GM12878 (cell line): ENCODE measurements at regions not wholly inside any gene's neighbourhood (a gene's known extent, or its start where the extent isn't known, plus 50 kb on each side); places are given as distances from the start of the nearest gene placed in this dataset.

ENCODE experiments used
- ATF3 ChIP-seq: IDR thresholded peaks from 2 replicates; pipeline ENCODE4 v1.6.1; 2011; ENCODE audit warnings: low read depth, mild to moderate bottlenecking, low read length, moderate library complexity, borderline replicate concordance; ENCODE audit errors: extremely low read depth
- MXI1 ChIP-seq: fragments of 150-350 bp; IDR thresholded peaks from 2 replicates; pipeline ENCODE4 v1.6.1; 2011; ENCODE audit warnings: low read depth, mild to moderate bottlenecking, inconsistent platforms, low read length, improper control_type of control experiment
- SIN3A ChIP-seq: IDR thresholded peaks from 2 replicates; pipeline ENCODE4 v1.6.1; 2012; ENCODE audit warnings: low read depth, low read length, improper control_type of control experiment
- TARDBP ChIP-seq: IDR thresholded peaks from 2 replicates; pipeline ENCODE4 v1.6.1; 2016; ENCODE audit warnings: borderline replicate concordance

GRCh38 chr9:129331493-129331765 lies 153.4 kb upstream of the IER5L start:
- TF ChIP-seq SIN3A (no peak), TARDBP (no peak), MXI1 (no peak), ATF3 (no peak)
